Neuronal stem cell (in vitro differentiated cells): ENCODE measurements at regions not wholly inside any gene's neighbourhood (a gene's known extent, or its start where the extent isn't known, plus 50 kb on each side); places are given as distances from the start of the nearest gene placed in this dataset.

Source experiments
- DNase-seq: peaks from one replicate; pipeline ENCODE4 v3.0.0-alpha.2; 2013; ENCODE audit warnings: low spot score
- H2AFZ ChIP-seq: one replicate; pipeline ENCODE4 v1.6.1; 2013; ENCODE audit warnings: mild to moderate bottlenecking, low read length, inconsistent platforms
- H2AK5ac ChIP-seq: 2 replicates; pipeline ENCODE4 v1.6.1; 2013; ENCODE audit warnings: low read depth, mild to moderate bottlenecking, inconsistent platforms, low read length, moderate library complexity, mixed read lengths
- H2BK120ac ChIP-seq: 2 replicates; pipeline ENCODE4 v1.6.1; 2013; ENCODE audit warnings: low read depth, mild to moderate bottlenecking, inconsistent platforms, low read length, moderate library complexity, mixed read lengths
- H2BK12ac ChIP-seq: one replicate; pipeline ENCODE4 v1.6.1; 2013; ENCODE audit warnings: low read length, inconsistent platforms
- H2BK15ac ChIP-seq: 2 replicates; pipeline ENCODE4 v1.6.1; 2013; ENCODE audit warnings: mild to moderate bottlenecking, low read length, inconsistent platforms, mixed read lengths
- H2BK5ac ChIP-seq: one replicate; pipeline ENCODE4 v1.6.1; 2013; ENCODE audit warnings: inconsistent platforms, mild to moderate bottlenecking, low read length, moderate library complexity
- H3K14ac ChIP-seq: one replicate; pipeline ENCODE4 v1.6.1; 2013; ENCODE audit warnings: low read length, inconsistent platforms
- H3K18ac ChIP-seq: 2 replicates; pipeline ENCODE4 v1.6.1; 2013; ENCODE audit warnings: low read length, inconsistent platforms
- H3K23ac ChIP-seq: 2 replicates; pipeline ENCODE4 v1.6.1; 2013; ENCODE audit warnings: low read depth, mild to moderate bottlenecking, mixed read lengths, low read length, inconsistent platforms; ENCODE audit not compliant: poor library complexity
- H3K27ac ChIP-seq: replicated peaks from 3 replicates; pipeline ENCODE4 v1.5.1; 2013; ENCODE audit warnings: low read length, inconsistent platforms
- H3K27me3 ChIP-seq, 3 experiments: 2 replicates each; pipeline ENCODE4 v1.6.1; 2013; ENCODE audit warnings: low read length in 3 of 3, mild to moderate bottlenecking in 2 of 3, inconsistent platforms in 1 of 3, low read depth in 1 of 3, mixed read lengths in 1 of 3, moderate library complexity in 1 of 3; ENCODE audit not compliant: control insufficient read depth in 3 of 3, insufficient read depth in 3 of 3
- H3K36me3 ChIP-seq, 2 donors: replicated peaks in 1 of 2; 2 replicates each; pipeline ENCODE4 v1.6.1; 2013; ENCODE audit warnings: low read length in 2 of 2; ENCODE audit not compliant: control insufficient read depth in 2 of 2, insufficient read depth in 2 of 2
- H3K4ac ChIP-seq: 2 replicates; pipeline ENCODE4 v1.6.1; 2013; ENCODE audit warnings: inconsistent platforms, mild to moderate bottlenecking, low read length, moderate library complexity
- H3K4me1 ChIP-seq, 2 donors: 1 replicate in 1 of 2; 2 replicates in 1 of 2; pipeline ENCODE4 v1.6.1; 2013; ENCODE audit warnings: low read length in 2 of 2, low read depth in 1 of 2; ENCODE audit not compliant: control insufficient read depth in 2 of 2, insufficient read depth in 1 of 2
- H3K4me2 ChIP-seq: one replicate; pipeline ENCODE4 v1.6.1; 2013; ENCODE audit warnings: mild to moderate bottlenecking, low read length, inconsistent platforms; ENCODE audit not compliant: insufficient read depth, poor library complexity, severe bottlenecking
- H3K4me3 ChIP-seq, 2 donors: 2 replicates each; pipeline ENCODE4 v1.5.1; 2013; ENCODE audit warnings: low read length in 2 of 2, mild to moderate bottlenecking in 2 of 2, inconsistent platforms in 1 of 2, moderate library complexity in 1 of 2
- H3K79me1 ChIP-seq: one replicate; pipeline ENCODE4 v1.6.1; 2013; ENCODE audit warnings: low read depth, mild to moderate bottlenecking, inconsistent platforms, low read length, moderate library complexity
- H3K9ac ChIP-seq: one replicate; pipeline ENCODE4 v1.6.1; 2013; ENCODE audit warnings: mild to moderate bottlenecking, low read depth, low read length, inconsistent platforms; ENCODE audit not compliant: poor library complexity
- H3K9me3 ChIP-seq, 2 donors: replicated peaks in 1 of 2; 2 replicates each; pipeline versions ENCODE3 to v1.6.1; 2013; ENCODE audit warnings: low read length in 2 of 2, mild to moderate bottlenecking in 2 of 2, inconsistent platforms in 1 of 2, low read depth in 1 of 2, mixed read lengths in 1 of 2, moderate library complexity in 1 of 2; ENCODE audit not compliant: control insufficient read depth in 2 of 2, insufficient read depth in 1 of 2
- H4K8ac ChIP-seq: one replicate; pipeline ENCODE4 v1.6.1; 2013; ENCODE audit warnings: low read depth, mild to moderate bottlenecking, inconsistent platforms, low read length, moderate library complexity
- H4K91ac ChIP-seq: one replicate; pipeline ENCODE4 v1.6.1; 2013; ENCODE audit warnings: low read length, low read depth, mild to moderate bottlenecking, inconsistent platforms; ENCODE audit not compliant: poor library complexity
- WGBS, 2 donors: extraction: QIAGEN DNeasy Blood & Tissue Kit; methylation state at CpG; one replicate each; pipeline ENCODE4 v1.1.7; 2013; ENCODE audit warnings: missing lambda C conversion rate in 2 of 2, mixed read lengths in 1 of 2; ENCODE audit not compliant: insufficient read length in 2 of 2, insufficient replicate concordance in 1 of 2; ENCODE audit errors: extremely low coverage in 2 of 2; 5-methylcytosine and 5-hydroxymethylcytosine counted together

- no peak overlapping the region for H3K14ac ChIP-seq
- H3K27ac ChIP-seq = no peak overlapping the region
- DNase-seq = no peak
- H3K9ac ChIP-seq = no peak overlapping the region
- H3K4me1 ChIP-seq = no peaks in the 10 kb centered on the region
- no peak overlapping the region for H3K4ac ChIP-seq
- H2BK15ac ChIP-seq = no peak overlapping the region
- no peak overlapping the region for H2BK120ac ChIP-seq
- no peaks in the 10 kb centered on the region for H3K36me3 ChIP-seq
- peak overlapping the region; percentile 31 for H2BK12ac ChIP-seq
- H3K79me1 ChIP-seq = no peaks in the 10 kb centered on the region
- H4K8ac ChIP-seq = no peak overlapping the region
- H2BK5ac ChIP-seq = no peak overlapping the region
- no peaks in the 10 kb centered on the region for H3K27me3 ChIP-seq
- no peak overlapping the region for H3K23ac ChIP-seq
- H3K4me3 ChIP-seq = no peak overlapping the region
- no peak overlapping the region for H2AFZ ChIP-seq
- no peak overlapping the region for H4K91ac ChIP-seq
- WGBS, 2 donors = no CpG with 5 or more reads among the region's 1 CpG
- H2AK5ac ChIP-seq = no peak overlapping the region
- H3K9me3 ChIP-seq = peaks cover 1 to 5% of the 10 kb centered on the region in 2 donors
- no peak overlapping the region for H3K4me2 ChIP-seq
- H3K18ac ChIP-seq = no peak overlapping the region
Measured at GRCh38 chr7:121456015-121456414, 59.9 kb upstream of the FAM3C start.

GRCh38 chr7:121452389-121452788 lies 56.3 kb upstream of the FAM3C start:
- H3K9ac ChIP-seq = no peak overlapping the region
- no peak overlapping the region for H2BK5ac ChIP-seq
- H3K14ac ChIP-seq = no peak overlapping the region
- H3K36me3 ChIP-seq = no peaks in the 10 kb centered on the region
- H3K27me3 ChIP-seq = no peaks in the 10 kb centered on the region
- H4K91ac ChIP-seq = no peak overlapping the region
- H3K23ac ChIP-seq = no peak overlapping the region
- no peaks in the 10 kb centered on the region for H3K79me1 ChIP-seq
- DNase-seq = no peak
- H2AK5ac ChIP-seq = no peak overlapping the region
- no peak overlapping the region for H3K4me2 ChIP-seq
- H3K4ac ChIP-seq = no peak overlapping the region
- H3K27ac ChIP-seq = no peak overlapping the region
- H2BK15ac ChIP-seq = no peak overlapping the region
- H3K4me1 ChIP-seq = peaks cover 0 to 2% of the 10 kb centered on the region in 2 donors
- no peak overlapping the region for H2AFZ ChIP-seq
- no peak overlapping the region for H3K18ac ChIP-seq
- no peak overlapping the region for H4K8ac ChIP-seq
- no peak overlapping the region for H2BK120ac ChIP-seq
- peaks cover 1 to 5% of the 10 kb centered on the region in 2 donors for H3K9me3 ChIP-seq
- no peak overlapping the region for H2BK12ac ChIP-seq
- no peak overlapping the region for H3K4me3 ChIP-seq

GRCh38 chr7:121451367-121452094 lies 55.4 kb upstream of the FAM3C start:
- no peaks in the 10 kb centered on the region for H3K27me3 ChIP-seq
- H3K9ac ChIP-seq = no peak overlapping the region

GRCh38 chr7:121450631-121451198 lies 54.6 kb upstream of the FAM3C start:
- H4K91ac ChIP-seq = no peak overlapping the region
- H3K4me3 ChIP-seq = no peak overlapping the region
- no peaks in the 10 kb centered on the region for H3K79me1 ChIP-seq
- DNase-seq = no peak
- no peak overlapping the region for H3K18ac ChIP-seq
- H3K4me2 ChIP-seq = no peak overlapping the region
- H2AFZ ChIP-seq = no peak overlapping the region
- no peaks in the 10 kb centered on the region for H3K27me3 ChIP-seq
- H2AK5ac ChIP-seq = no peak overlapping the region
- H3K9me3 ChIP-seq = peaks cover 0 to 5% of the 10 kb centered on the region in 2 donors
- H3K4ac ChIP-seq = no peak overlapping the region
- H3K4me1 ChIP-seq = peaks cover 0 to 2% of the 10 kb centered on the region in 2 donors
- H3K27ac ChIP-seq = no peak overlapping the region
- no peaks in the 10 kb centered on the region for H3K36me3 ChIP-seq
- no CpG with 5 or more reads among the region's 2 CpGs for WGBS, 2 donors
- no peak overlapping the region for H3K9ac ChIP-seq
- H2BK12ac ChIP-seq = no peak overlapping the region
- H2BK5ac ChIP-seq = no peak overlapping the region
- H3K23ac ChIP-seq = no peak overlapping the region
- no peak overlapping the region for H4K8ac ChIP-seq
- H3K14ac ChIP-seq = no peak overlapping the region
- H2BK120ac ChIP-seq = no peak overlapping the region
- no peak overlapping the region for H2BK15ac ChIP-seq

More at GRCh38 chr7:121451367-121452094, 55.4 kb upstream of the FAM3C start:
- no peaks in the 10 kb centered on the region for H3K36me3 ChIP-seq
- H3K4ac ChIP-seq = no peak overlapping the region
- no peak overlapping the region for H2AK5ac ChIP-seq
- H2BK120ac ChIP-seq = no peak overlapping the region
- no peaks in the 10 kb centered on the region for H3K79me1 ChIP-seq
- no peak overlapping the region for H3K4me2 ChIP-seq
- H4K8ac ChIP-seq = no peak overlapping the region
- no peak overlapping the region for H2BK15ac ChIP-seq
- H3K4me1 ChIP-seq = peaks cover 0 to 2% of the 10 kb centered on the region in 2 donors
- no CpG with 5 or more reads among the region's 5 CpGs for WGBS, 2 donors
- no peak overlapping the region for H3K18ac ChIP-seq
- H3K14ac ChIP-seq = no peak overlapping the region
- peaks cover 1 to 5% of the 10 kb centered on the region in 2 donors for H3K9me3 ChIP-seq
- no peak overlapping the region for H2BK12ac ChIP-seq
- no peak overlapping the region for H2AFZ ChIP-seq
- DNase-seq = no peak
- no peak overlapping the region for H3K4me3 ChIP-seq
- H3K23ac ChIP-seq = no peak overlapping the region
- no peak overlapping the region for H2BK5ac ChIP-seq
- no peak overlapping the region for H3K27ac ChIP-seq
- no peak overlapping the region for H4K91ac ChIP-seq
